ENCODE measurements at regions not wholly inside any gene's neighbourhood (a gene's known extent, or its start where the extent isn't known, plus 50 kb on each side); places are given as distances from the start of the nearest gene placed in this dataset.

DNA sequence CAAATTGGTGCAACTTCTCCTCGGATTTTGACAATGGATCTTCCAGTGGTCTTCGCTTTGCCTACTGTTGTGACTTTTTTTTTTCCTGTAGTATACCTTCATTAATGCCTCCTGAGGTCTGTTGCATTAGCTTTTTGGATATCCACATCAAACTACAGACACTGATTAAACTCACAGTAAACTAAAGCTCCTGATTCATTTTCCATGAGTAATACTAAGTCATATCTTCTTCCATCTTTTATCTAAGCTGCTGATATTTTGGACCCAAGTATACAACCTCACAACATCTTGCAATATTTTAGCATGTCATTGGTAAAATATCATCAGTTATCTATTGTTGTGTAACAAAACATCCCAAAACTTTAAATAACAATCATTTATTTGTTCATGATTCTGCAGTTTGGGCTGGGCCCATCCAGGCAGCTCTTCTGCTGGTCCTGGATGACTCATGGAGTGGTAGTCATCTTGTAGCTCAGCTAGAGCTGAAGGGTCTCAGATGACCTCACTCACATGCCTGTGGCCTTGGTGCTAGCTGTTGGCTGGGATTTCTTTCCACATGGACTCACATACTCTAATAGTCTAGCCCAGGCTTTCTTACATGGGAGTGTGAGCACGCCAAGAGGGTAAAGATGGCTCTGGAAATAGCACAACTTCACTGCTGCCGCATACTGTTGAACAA lies 78.3 kb upstream of the SRSF6 start:
- POLR2A ChIA-PET, result no interaction called here
- CTCF ChIA-PET, result interaction anchor here (0.7 to 1.4 kb wide), 2 partner anchors 11 to 1513 kb away, joined by 3 to 5 read pairs; no protein-coding TSS in a partner anchor

GRCh38 chr20:43376831-43377230 lies 80.9 kb upstream of the SRSF6 start:
- CTCF ChIA-PET, result no interaction called here
- H3K4me3 ChIP-seq (ENCODE audit: low read depth, low read length), result no peak overlapping the region
- no peak for TF ChIP-seq CTCF (IDR thresholded peaks at IDR 0.05; ENCODE audit: low read depth, low read length)
- no peaks in the 10 kb centered on the region for H3K27me3 ChIP-seq (ENCODE audit: control insufficient read depth, insufficient read depth, low read length)
- POLR2A ChIA-PET, result no interaction called here
- no peak overlapping the region for H3K27ac ChIP-seq (ENCODE audit: low read depth, low read length)
- H3K9me3 ChIP-seq (ENCODE audit: control insufficient read depth, insufficient read depth, low read length), result no peaks in the 10 kb centered on the region
- DNase-seq (ENCODE audit: low read depth, low spot score), result no peak

More for the DNA sequence above, 78.3 kb upstream of the SRSF6 start:
- Histone ChIP-seq H3K4me3 (ENCODE audit: low read depth, low read length) (no peak overlapping the region), H3K27ac (ENCODE audit: low read depth, low read length) (peak overlapping the region; percentile 69), H3K27me3 (ENCODE audit: control insufficient read depth, insufficient read depth, low read length) (no peaks in the 10 kb centered on the region), H3K9me3 (ENCODE audit: control insufficient read depth, insufficient read depth, low read length) (no peaks in the 10 kb centered on the region)
- DNase-seq (ENCODE audit: low read depth, low spot score), result peak; percentile 84
- no peak for TF ChIP-seq CTCF (IDR thresholded peaks at IDR 0.05; ENCODE audit: low read depth, low read length)

- Histone ChIP-seq H3K27ac (ENCODE audit: low read depth, low read length) (no peak overlapping the region), H3K9me3 (ENCODE audit: control insufficient read depth, insufficient read depth, low read length) (no peaks in the 10 kb centered on the region), H3K27me3 (ENCODE audit: control insufficient read depth, insufficient read depth, low read length) (no peaks in the 10 kb centered on the region), H3K4me3 (ENCODE audit: low read depth, low read length) (no peak overlapping the region)
- CTCF ChIA-PET, result interaction anchor here (0.6 to 1.0 kb wide), 4 partner anchors 15 to 1918 kb away, joined by 3 to 4 read pairs (median 3); no protein-coding TSS in a partner anchor
- TF ChIP-seq CTCF (IDR thresholded peaks at IDR 0.05; ENCODE audit: low read depth, low read length), result no peak
- DNase-seq (ENCODE audit: low read depth, low spot score), result no peak
- POLR2A ChIA-PET, result no interaction called here
Observed at GRCh38 chr20:43375591-43375990, 82.1 kb upstream of the SRSF6 start.

GRCh38 chr20:43372051-43372450 lies 85.6 kb upstream of the SRSF6 start:
- H3K27ac ChIP-seq (ENCODE audit: low read depth, low read length), result no peak overlapping the region
- H3K9me3 ChIP-seq (ENCODE audit: control insufficient read depth, insufficient read depth, low read length), result no peaks in the 10 kb centered on the region
- no peak for TF ChIP-seq CTCF (IDR thresholded peaks at IDR 0.05; ENCODE audit: low read depth, low read length)
- ChIA-PET CTCF (no interaction called here), POLR2A (no interaction called here)
- H3K27me3 ChIP-seq (ENCODE audit: control insufficient read depth, insufficient read depth, low read length), result peaks cover 5% of the 10 kb centered on the region
- H3K4me3 ChIP-seq (ENCODE audit: low read depth, low read length), result no peak overlapping the region
- DNase-seq (ENCODE audit: low read depth, low spot score), result no peak

GRCh38 chr20:43365691-43366090 lies 92.0 kb upstream of the SRSF6 start:
- H3K4me3 ChIP-seq (ENCODE audit: low read depth, low read length), result no peak overlapping the region
- TF ChIP-seq CTCF (IDR thresholded peaks at IDR 0.05; ENCODE audit: low read depth, low read length), result no peak
- ChIA-PET POLR2A (no interaction called here), CTCF (no interaction called here)
- H3K27ac ChIP-seq (ENCODE audit: low read depth, low read length), result no peak overlapping the region
- DNase-seq (ENCODE audit: low read depth, low spot score), result no peak
- H3K27me3 ChIP-seq (ENCODE audit: control insufficient read depth, insufficient read depth, low read length), result peaks cover 14% of the 10 kb centered on the region
- H3K9me3 ChIP-seq (ENCODE audit: control insufficient read depth, insufficient read depth, low read length), result no peaks in the 10 kb centered on the region

All from AG04450 (cell line).